Stomach (tissue), 8 donors: ENCODE measurements at regions not wholly inside any gene's neighbourhood (a gene's known extent, or its start where the extent isn't known, plus 50 kb on each side); places are given as distances from the start of the nearest gene placed in this dataset.

Experiments used
- DNase-seq, 2 donors: peaks; one replicate each; pipeline versions ENCODE4 v3.0.0 to v3.0.0-alpha.2; 2013 to 2019
- H3K27ac ChIP-seq, 5 donors: fragments of 200-600 bp in 4 of 5; sonication (generic) in 4 of 5; one replicate each; pipeline ENCODE4 v1.5.1; 2013 to 2019; ENCODE audit warnings: mild to moderate bottlenecking in 1 of 5, moderate library complexity in 1 of 5
- H3K27me3 ChIP-seq, 3 donors: fragments of 200-600 bp; sonication (generic); one replicate each; pipeline ENCODE4 v1.5.1; 2017 to 2019; ENCODE audit warnings: mixed run types in 1 of 3
- H3K36me3 ChIP-seq, 4 donors: fragments of 200-600 bp; sonication (generic); 1 replicate in 3 of 4; 2 replicates in 1 of 4; pipeline ENCODE4 v1.5.1; 2016 to 2019
- H3K4me1 ChIP-seq, 4 donors: fragments of 200-600 bp; sonication (generic); one replicate each; pipeline ENCODE4 v1.5.1; 2016 to 2019
- H3K4me3 ChIP-seq, 4 donors: fragments of 200-600 bp; sonication (generic) in 3 of 4; one replicate each; pipeline ENCODE4 v1.5.1; 2016 to 2019; ENCODE audit warnings: mild to moderate bottlenecking in 1 of 4
- H3K9me3 ChIP-seq, 4 donors: fragments of 200-600 bp; sonication (generic); one replicate each; pipeline ENCODE4 v1.5.1; 2016 to 2019
- CTCF ChIP-seq, 7 experiments: fragments of 450-650 bp in 4 of 7; fragments of 200-600 bp in 3 of 7; sonication (generic) in 3 of 7; IDR thresholded peaks; one replicate each; pipeline ENCODE4 v1.5.1; 2016 to 2019; ENCODE audit warnings: antibody characterized with exemption in 7 of 7, control low read depth in 2 of 7, mild to moderate bottlenecking in 1 of 7
- EP300 ChIP-seq: sonication (generic); formaldehyde crosslinking; IDR thresholded peaks from one replicate; pipeline ENCODE4 v1.6.1; 2017; ENCODE audit warnings: antibody characterized with exemption
- POLR2A ChIP-seq, 4 donors: fragments of 450-650 bp; IDR thresholded peaks; one replicate each; pipeline ENCODE4 v1.6.1; 2016; ENCODE audit warnings: antibody characterized with exemption in 4 of 4, control low read depth in 2 of 4, mild to moderate bottlenecking in 1 of 4, moderate library complexity in 1 of 4
- POLR2AphosphoS5 ChIP-seq, 3 donors: sonication (generic); formaldehyde crosslinking; IDR thresholded peaks; one replicate each; pipeline ENCODE4 v1.6.1; 2016; ENCODE audit warnings: antibody characterized with exemption in 3 of 3
- WGBS, 5 donors: extraction: QIAGEN DNeasy Blood & Tissue Kit in 3 of 5; methylation state at CpG; one replicate each; pipeline versions ENCODE4 v1.1.5 to v1.1.7; 2013 to 2018; 5-methylcytosine and 5-hydroxymethylcytosine counted together
- intact Hi-C: fragments of 100-400 bp; cut with DNase I; formaldehyde crosslinking; loops from one replicate; pipeline ENCODE4 v1.15.1; 2023; ENCODE audit warnings: low total_unique reads
- donor health status: healthy with polysubstance abuse.
- donor health status: Bipolar disorder and iron deficiency.
- donor health status: healthy.

GRCh38 chr10:42996588-42996987 lies 80.3 kb upstream of the RET start:
- no peak for DNase-seq
- H3K36me3 ChIP-seq, result no peaks in the 10 kb centered on the region
- H3K27ac ChIP-seq, result no peak overlapping the region
- H3K27me3 ChIP-seq, result peaks cover 0 to 3% (median 0%) of the 10 kb centered on the region in 3 donors
- intact Hi-C loops, result no loop called here
- H3K4me1 ChIP-seq, result no peaks in the 10 kb centered on the region
- TF ChIP-seq POLR2AphosphoS5 (IDR thresholded peaks at IDR 0.05) (no peak), EP300 (no peak), CTCF (IDR thresholded peaks at IDR 0.05) (no peak), POLR2A (IDR thresholded peaks at IDR 0.05) (no peak)
- no peak overlapping the region for H3K4me3 ChIP-seq
- WGBS, 5 donors, result 75 to 98% (median 81%) methylated on average over 4 to 5 of the region's 5 CpGs
- no peaks in the 10 kb centered on the region for H3K9me3 ChIP-seq

GRCh38 chr10:42997151-42997848 lies 79.6 kb upstream of the RET start:
- Histone ChIP-seq H3K4me1 (no peaks in the 10 kb centered on the region), H3K9me3 (no peaks in the 10 kb centered on the region), H3K27me3 (peaks cover 0 to 3% (median 0%) of the 10 kb centered on the region in 3 donors), H3K4me3 (no peak overlapping the region), H3K27ac (no peak overlapping the region), H3K36me3 (no peaks in the 10 kb centered on the region)
- intact Hi-C loops, result no loop called here
- no peak for TF ChIP-seq POLR2AphosphoS5 (IDR thresholded peaks at IDR 0.05)
- WGBS, 5 donors, result 83 to 100% (median 87%) methylated on average over 2 to 6 of the region's 6 CpGs
- no peak for DNase-seq

GRCh38 chr10:42997849-42998165 lies 79.1 kb upstream of the RET start:
- DNase-seq, result no peak
- intact Hi-C loops, result no loop called here
- Histone ChIP-seq H3K36me3 (no peaks in the 10 kb centered on the region), H3K27ac (no peak overlapping the region), H3K4me3 (no peak overlapping the region), H3K9me3 (no peaks in the 10 kb centered on the region), H3K4me1 (no peaks in the 10 kb centered on the region), H3K27me3 (peaks cover 0 to 3% (median 0%) of the 10 kb centered on the region in 3 donors)
- no peak for TF ChIP-seq POLR2A (IDR thresholded peaks at IDR 0.05)
- no peak for TF ChIP-seq POLR2AphosphoS5 (IDR thresholded peaks at IDR 0.05)
- no peak for TF ChIP-seq EP300
- TF ChIP-seq CTCF (IDR thresholded peaks at IDR 0.05), result no peak
- WGBS, 5 donors, result 69 to 90% (median 85%) methylated on average over 4 of the region's 4 CpGs; no CpG with 5 or more reads in 1 of the 5 donors

- no peaks in the 10 kb centered on the region for H3K4me1 ChIP-seq
- 74 to 84% (median 79%) methylated on average over 7 to 12 of the region's 12 CpGs for WGBS, 5 donors
- no peak overlapping the region for H3K4me3 ChIP-seq
- DNase-seq, result no peak
- no peaks in the 10 kb centered on the region for H3K9me3 ChIP-seq
- peaks cover 0 to 3% (median 0%) of the 10 kb centered on the region in 3 donors for H3K27me3 ChIP-seq
- TF ChIP-seq POLR2A (IDR thresholded peaks at IDR 0.05) (no peak), POLR2AphosphoS5 (IDR thresholded peaks at IDR 0.05) (no peak), CTCF (IDR thresholded peaks at IDR 0.05) (no peak), EP300 (no peak)
- intact Hi-C loops, result no loop called here
- no peak overlapping the region for H3K27ac ChIP-seq
- H3K36me3 ChIP-seq, result no peaks in the 10 kb centered on the region
Measured at GRCh38 chr10:42998481-42999384, 78.1 kb upstream of the RET start.
